ENCODE measurements at regions not wholly inside any gene's neighbourhood (a gene's known extent, or its start where the extent isn't known, plus 50 kb on each side); places are given as distances from the start of the nearest gene placed in this dataset.

- SMC1A ChIA-PET (ENCODE audit: uncharacterized antibody, unreplicated experiment) = no interaction called here
- POLR2A ChIA-PET = no interaction called here
- no peak overlapping the region for H2AFZ ChIP-seq (ENCODE audit: control insufficient read depth, low read depth, low read length)
- no TSS peak for BruUV-seq (replicated peaks)
- no peaks in the 10 kb centered on the region for H3K27me3 ChIP-seq (replicated peaks in 1 of 2; ENCODE audit: control insufficient read depth in 2 of 2, insufficient read depth in 2 of 2, low read length in 1 of 2)
- RAD21 ChIA-PET (ENCODE audit: unreplicated experiment) = no interaction called here
- no peak overlapping the region for H3K27ac ChIP-seq (ENCODE audit: control insufficient read depth, insufficient read depth)
- FAIRE-seq = no peak
- in situ Hi-C loops (cut with MboI) (no loop called here), intact Hi-C loops (cut with micrococcal nuclease; ENCODE audit: unreplicated experiment) (no loop called here)
- TF ChIP-seq BMI1 (IDR thresholded peaks at IDR 0.05; ENCODE audit: borderline replicate concordance) = no peak
- TF ChIP-seq BCL11A (IDR thresholded peaks at IDR 0.05; ENCODE audit: low read depth, low read length) = no peak
- no peak for TF ChIP-seq EED (IDR thresholded peaks at IDR 0.05; ENCODE audit: low read depth)
- TF ChIP-seq SMAD5 (IDR thresholded peaks at IDR 0.05; ENCODE audit: low read depth) = no peak
- TF ChIP-seq BHLHE40 (IDR thresholded peaks at IDR 0.05; ENCODE audit: borderline replicate concordance in 1 of 2, low read depth in 2 of 2, low read length in 1 of 2) = no peak
- TF ChIP-seq HDAC6 (IDR thresholded peaks at IDR 0.05; ENCODE audit: unreplicated experiment) = no peak
- TF ChIP-seq TCF7 (IDR thresholded peaks at IDR 0.05; ENCODE audit: borderline replicate concordance) = no peak
- no peak for TF ChIP-seq MLLT1 (IDR thresholded peaks at IDR 0.05)
- TF ChIP-seq ZNF217 (IDR thresholded peaks at IDR 0.05) = no peak
- no peak for TF ChIP-seq NFXL1 (IDR thresholded peaks at IDR 0.05; ENCODE audit: borderline replicate concordance)
- no peak for TF ChIP-seq CHD2 (IDR thresholded peaks at IDR 0.05; ENCODE audit: borderline replicate concordance, low read depth, low read length)
- TF ChIP-seq ETV6 (conservative IDR thresholded peaks at IDR 0.05 in 1 of 2, IDR thresholded peaks at IDR 0.05 in 1 of 2; ENCODE audit: borderline replicate concordance in 1 of 2, low read depth in 1 of 2) = no peak
- no peak for TF ChIP-seq EP300 (IDR thresholded peaks at IDR 0.05; ENCODE audit: borderline replicate concordance in 1 of 2, control insufficient read depth in 1 of 2, low read depth in 2 of 2, low read length in 2 of 2)
- no peak for TF ChIP-seq IRF4 (IDR thresholded peaks at IDR 0.05; ENCODE audit: low read depth, low read length)
- no peaks in the 10 kb centered on the region for H4K20me1 ChIP-seq (ENCODE audit: control insufficient read depth, insufficient read depth)
- no peaks in the 10 kb centered on the region for H3K79me2 ChIP-seq (ENCODE audit: control insufficient read depth, insufficient read depth, low read length)
- no peak overlapping the region for H3K9ac ChIP-seq (ENCODE audit: control insufficient read depth, insufficient read depth, low read length)
- WGBS (ENCODE audit: insufficient coverage, insufficient replicate concordance, low lambda C conversion rate, missing lambda C conversion rate) = 62% methylated on average over 8 of the region's 8 CpGs
- CTCF ChIA-PET = no interaction called here
- no peaks in the 10 kb centered on the region for H3K36me3 ChIP-seq (ENCODE audit: control insufficient read depth in 2 of 2, insufficient read depth in 2 of 2, low read length in 1 of 2)
- ATAC-seq = no peak
- no peaks in the 10 kb centered on the region for H3K4me1 ChIP-seq (ENCODE audit: control insufficient read depth, insufficient read depth, low read length)
- no peak overlapping the region for H3K4me3 ChIP-seq
- no peak overlapping the region for H3K4me2 ChIP-seq (ENCODE audit: control insufficient read depth, insufficient read depth)
- no peak for DNase-seq (ENCODE audit: low read depth, low spot score)
- H3K9me3 ChIP-seq (replicated peaks; ENCODE audit: control insufficient read depth, insufficient read depth, low read length) = no peaks in the 10 kb centered on the region
These were observed 110.7 kb upstream of the PTPRM start for GRCh38 chr18:7456376-7456775.
